HG02763 (cell line): ENCODE measurements at regions not wholly inside any gene's neighbourhood (a gene's known extent, or its start where the extent isn't known, plus 50 kb on each side); places are given as distances from the start of the nearest gene placed in this dataset.

Experiments used
- ATAC-seq: cut with Tn5 transposase; IDR thresholded peaks from one replicate; pipeline ENCODE4 v1.9.1; 2021; ENCODE audit warnings: mild to moderate bottlenecking, moderate library complexity; ENCODE audit not compliant: unreplicated experiment

DNA sequence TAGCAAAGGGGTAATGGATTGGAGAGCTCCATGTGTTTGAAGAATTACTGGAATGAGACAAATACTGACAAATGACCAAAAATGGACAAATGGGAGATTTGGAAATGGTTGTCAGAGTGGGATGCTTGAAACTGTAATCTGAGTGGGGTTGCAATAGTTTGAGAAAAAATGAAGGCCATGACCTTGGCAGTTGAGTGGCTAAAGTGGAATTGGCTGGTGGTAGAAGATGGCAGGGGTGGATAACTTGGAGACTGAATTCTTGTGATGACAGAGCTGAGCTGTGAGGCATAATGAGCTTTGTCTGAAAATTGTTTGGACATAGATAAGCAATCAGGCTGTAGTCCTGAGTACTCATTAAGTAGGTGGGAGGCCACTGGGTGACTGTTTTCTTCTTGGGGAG, 222.5 kb upstream of the PRICKLE1 start:
- ATAC-seq = no peak

DNA sequence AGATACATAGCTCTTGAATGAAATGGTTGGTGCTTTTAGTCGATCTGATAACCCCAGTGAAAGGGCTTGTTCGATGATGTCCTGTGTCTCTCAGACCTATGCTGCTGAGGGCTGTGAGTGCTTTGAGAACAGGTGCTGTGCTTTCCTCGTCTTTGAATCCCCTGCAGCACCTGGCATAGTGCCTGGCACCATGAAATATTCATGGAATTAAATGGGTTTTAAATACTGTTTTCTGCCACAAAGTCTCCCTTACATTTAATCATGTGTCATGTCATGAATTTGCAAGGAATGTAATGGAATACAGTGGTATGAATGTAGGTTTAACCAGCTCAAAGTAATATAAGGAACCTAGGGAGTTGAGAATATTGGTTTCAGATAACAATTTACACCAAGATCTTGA, 220.5 kb upstream of the PRICKLE1 start:
- ATAC-seq = no peak

DNA sequence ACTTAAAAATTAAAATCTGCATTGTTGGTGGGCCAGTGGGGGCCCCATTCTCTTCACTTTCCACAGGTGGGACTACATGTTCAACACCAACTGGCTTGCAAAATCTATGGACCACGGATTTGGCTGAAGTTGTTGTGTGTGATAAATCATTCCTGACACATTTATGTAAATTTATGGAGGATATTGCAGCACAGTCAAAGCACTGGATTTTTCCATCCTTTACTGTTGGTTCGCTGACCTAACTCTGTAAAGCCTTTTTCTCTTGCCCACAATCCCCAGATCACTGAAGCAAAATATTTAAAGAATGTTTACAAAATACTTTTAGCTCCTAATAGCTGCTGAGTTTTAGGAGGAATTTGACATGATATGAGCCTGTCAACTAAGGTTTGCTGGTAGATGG, 219.7 kb upstream of the PRICKLE1 start:
- no peak for ATAC-seq

DNA sequence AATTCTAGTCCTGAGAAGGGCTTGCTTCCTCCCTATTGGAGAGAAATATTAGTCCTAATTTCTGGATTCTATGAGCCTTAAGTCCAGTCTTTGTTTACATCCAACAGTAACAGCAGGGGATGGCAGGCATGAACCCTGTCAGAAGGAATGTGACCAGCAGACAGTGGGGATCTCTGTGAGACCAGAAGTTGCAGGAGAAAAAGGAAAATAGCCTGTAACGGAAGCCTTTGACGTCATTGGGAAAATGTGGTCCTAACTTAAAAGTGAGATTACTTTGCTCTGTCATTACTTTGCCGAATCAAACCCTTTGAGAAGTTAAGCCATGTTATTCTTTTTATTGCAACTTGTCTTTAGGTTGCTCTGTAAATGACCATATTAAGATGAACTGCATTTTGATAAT, 218.2 kb upstream of the PRICKLE1 start:
- no peak for ATAC-seq

DNA sequence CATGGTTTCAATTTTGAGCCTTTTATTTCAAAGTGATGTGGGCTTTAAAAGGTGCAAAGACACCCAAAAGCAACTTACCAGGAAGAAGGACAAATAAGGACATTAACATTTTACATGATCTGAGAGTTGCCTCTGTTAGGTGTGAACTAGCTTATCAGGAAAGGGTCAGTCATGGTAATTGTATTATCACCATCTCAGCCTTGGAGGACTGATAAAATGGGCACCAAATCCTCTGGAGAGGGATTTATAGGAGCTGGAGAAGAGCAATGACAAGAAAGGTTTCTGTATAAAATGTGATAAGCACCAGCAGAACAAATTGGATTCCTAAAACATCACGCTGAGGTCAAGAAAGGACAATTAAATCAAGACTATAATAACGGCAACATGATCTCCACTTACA, 217.7 kb upstream of the PRICKLE1 start:
- no peak for ATAC-seq

DNA sequence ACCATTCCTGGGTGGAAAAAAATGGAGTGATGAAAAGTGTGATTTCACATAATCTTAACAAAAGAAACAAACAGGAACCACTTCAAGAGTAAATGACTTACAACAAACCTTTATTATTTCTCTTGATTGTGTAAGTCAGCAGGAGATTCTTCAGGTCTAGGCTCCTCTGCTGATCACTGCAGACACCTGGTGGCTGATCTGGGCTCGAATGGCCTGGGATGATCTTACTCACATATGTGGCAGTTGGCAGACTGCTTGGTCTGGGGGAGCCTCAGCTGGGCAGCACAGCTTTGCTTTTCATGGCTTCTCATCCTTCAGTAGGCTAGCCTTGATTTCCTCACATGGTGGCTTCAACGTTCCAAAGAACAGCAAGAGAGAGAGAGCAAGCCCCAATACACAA, 215.4 kb upstream of the PRICKLE1 start:
- no peak for ATAC-seq

DNA sequence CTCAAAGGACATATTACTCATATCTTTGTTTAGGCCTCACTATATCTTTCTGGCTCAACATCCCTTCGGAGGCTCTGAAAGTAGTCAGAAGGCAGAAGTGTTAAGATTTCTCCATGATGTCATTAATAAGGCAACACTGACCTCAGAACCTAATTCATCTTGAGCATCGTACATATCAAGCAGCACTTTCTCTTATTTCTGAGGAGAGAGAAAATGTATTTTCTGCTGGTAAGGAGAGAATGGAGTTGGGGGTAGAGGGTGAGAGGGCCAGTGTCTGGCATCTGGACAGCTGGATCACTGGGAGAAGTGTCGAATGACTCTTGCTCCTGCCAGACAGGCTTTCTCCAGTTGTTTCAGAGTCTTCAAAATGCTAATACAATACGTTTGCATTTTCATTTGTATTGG, 213.2 kb upstream of the PRICKLE1 start:
- ATAC-seq = no peak

DNA sequence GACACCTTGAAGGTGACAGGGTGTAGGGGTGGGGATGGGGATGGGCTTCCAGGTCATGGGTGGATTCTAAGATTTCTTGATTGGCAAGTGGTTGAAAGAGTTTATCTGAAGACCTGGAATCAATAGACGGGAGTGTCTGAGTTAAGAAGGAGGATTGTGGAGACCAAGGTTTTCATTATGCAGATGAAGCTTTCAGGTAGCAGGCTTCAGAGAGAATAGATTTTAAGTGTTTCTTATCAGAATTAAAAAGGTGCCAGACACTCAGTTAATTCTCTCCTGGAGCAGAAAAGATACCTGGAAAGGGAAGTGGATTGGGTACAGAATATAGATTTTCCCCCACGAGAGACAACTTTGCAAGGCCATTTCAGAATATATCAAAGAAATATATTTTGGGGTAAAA, 211.7 kb upstream of the PRICKLE1 start:
- no peak for ATAC-seq

DNA sequence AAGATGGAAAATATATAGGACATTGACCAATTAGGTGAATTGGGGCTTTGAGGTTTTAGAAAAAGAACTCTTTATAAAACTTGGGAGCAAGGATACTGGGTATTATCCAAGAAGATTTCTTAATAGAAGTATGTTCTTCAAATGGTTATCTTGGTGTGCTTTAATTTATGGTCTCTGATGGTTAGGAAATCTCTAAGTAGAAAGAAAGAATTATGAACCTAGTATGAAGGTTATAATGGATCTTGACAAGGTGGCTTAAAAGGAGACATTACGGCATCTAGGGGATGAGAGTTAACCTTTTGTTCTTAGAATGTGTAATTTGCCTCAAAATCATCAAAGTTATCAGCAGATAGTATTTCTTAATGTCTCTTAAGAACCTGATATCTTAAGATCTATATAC, 210.4 kb upstream of the PRICKLE1 start:
- ATAC-seq = no peak

DNA sequence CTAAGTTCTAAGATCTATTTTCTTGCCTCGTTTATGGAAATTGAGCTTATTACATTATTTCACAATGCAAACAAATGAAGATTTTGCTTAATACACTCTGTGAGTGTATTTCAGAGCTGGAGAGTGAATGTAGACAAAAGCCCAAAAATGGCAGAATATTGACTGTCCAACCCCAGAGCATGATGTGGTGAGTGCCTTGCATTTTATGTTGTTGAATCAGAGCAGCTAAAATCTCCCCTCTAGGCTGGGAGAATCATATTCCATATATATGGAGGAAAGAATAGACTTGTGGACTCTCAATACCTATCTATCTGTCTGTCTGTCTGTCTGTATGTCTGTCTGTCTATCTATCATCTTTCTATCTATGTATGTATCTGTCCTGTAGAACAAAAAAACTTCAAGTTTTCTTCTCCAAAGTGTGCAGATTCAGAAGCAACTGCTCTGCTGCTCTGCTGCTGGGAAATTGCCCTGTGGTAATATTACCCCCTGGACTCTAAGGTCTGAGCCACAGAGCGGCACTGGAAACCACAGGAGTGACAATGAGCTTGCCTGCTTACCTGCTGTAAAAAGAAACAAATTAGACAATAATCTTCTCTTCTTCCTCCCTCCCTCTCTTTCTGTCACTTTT, 209.4 kb upstream of the PRICKLE1 start:
- no peak for ATAC-seq

DNA sequence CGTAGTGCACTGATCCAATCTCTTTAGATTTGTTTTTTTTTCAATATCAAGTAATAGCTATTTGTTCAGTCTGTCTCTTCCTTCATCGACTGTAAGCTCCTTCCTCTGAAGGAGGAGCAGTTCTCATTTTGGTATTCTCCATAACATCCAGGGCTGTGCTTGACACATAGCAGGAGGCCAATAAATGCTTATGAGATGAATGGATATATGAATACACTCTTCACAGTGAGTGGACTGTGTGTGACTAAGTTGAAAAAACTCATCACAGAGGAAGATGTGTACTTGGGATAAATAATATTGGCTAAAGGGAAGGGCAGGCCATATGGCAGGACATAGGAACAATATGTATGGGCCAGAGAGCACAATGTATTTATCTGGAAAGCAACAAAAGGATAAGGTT, 205.3 kb upstream of the PRICKLE1 start:
- no peak for ATAC-seq

DNA sequence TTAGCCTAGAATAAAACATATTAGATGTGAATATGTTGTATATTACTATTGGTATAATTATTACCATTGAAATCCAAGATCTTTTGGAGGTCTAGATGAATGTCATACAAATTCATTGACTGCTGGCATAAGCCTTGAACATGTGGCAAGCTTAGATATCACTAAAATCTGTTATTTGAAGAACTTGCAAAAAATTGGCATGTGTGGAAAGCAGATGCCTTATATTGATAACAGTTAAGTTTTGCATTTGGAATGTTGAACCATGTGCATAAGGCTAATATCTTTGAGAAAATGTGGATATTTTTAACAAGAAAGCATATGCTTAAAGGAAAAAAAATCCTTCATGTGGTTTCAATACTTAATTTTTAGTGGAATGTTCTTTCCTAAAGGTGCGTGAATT, 203.6 kb upstream of the PRICKLE1 start:
- ATAC-seq = no peak

DNA sequence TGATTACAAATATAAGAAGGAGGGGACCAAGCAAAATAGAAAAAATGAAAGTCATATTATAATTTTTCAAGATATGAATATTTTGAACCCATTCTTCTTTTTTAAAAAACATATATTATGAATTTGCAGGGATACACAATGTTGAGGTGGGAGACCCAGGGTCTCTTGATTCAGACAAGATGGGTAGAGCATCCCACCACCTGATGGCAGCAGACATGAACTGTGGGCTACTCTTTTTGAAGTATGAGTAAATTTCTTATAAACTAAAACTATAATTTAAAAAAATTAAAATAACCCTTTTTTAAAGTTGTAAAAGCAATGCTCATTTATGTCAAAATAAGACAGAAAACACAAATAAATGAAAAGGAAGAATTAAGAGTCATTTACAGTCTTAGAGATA, 202.7 kb upstream of the PRICKLE1 start:
- no peak for ATAC-seq

DNA sequence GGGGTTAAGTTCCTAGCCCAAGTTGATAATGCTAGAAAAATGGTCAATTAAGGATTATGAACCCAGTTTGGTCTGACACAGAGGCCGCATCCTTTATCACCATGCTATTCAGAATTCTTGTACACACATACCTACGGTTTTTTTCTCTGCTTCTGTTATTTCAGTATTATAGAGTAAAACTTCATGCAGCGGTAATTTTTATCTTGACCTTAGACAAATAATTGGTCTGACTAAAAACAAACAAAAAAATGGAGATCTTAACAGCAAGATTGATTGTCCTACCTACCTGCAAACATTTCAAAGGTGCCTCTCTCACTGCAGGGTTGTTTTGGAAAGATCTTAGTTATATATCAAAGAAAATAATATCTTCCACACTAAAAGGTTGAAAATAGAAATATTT, 201.9 kb upstream of the PRICKLE1 start:
- ATAC-seq = no peak

DNA sequence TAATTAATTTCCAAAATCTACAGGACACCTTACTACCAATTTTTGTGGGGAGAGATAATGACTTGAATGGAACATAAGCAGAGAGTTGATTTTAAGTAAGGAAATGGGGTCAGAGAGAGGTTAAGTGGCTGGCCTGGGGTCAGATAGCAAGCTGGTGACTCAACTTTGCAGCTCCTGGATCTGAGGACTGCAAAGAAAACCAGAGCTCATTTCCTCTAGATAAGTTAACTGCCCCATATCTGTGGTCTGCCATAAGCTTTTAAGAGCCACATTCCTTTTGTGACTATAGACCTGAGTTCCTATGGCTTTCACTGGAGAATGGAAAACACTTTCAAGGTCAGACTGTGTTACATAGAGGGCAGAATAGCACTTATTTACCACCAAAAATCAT, 201.2 kb upstream of the PRICKLE1 start:
- ATAC-seq = no peak

DNA sequence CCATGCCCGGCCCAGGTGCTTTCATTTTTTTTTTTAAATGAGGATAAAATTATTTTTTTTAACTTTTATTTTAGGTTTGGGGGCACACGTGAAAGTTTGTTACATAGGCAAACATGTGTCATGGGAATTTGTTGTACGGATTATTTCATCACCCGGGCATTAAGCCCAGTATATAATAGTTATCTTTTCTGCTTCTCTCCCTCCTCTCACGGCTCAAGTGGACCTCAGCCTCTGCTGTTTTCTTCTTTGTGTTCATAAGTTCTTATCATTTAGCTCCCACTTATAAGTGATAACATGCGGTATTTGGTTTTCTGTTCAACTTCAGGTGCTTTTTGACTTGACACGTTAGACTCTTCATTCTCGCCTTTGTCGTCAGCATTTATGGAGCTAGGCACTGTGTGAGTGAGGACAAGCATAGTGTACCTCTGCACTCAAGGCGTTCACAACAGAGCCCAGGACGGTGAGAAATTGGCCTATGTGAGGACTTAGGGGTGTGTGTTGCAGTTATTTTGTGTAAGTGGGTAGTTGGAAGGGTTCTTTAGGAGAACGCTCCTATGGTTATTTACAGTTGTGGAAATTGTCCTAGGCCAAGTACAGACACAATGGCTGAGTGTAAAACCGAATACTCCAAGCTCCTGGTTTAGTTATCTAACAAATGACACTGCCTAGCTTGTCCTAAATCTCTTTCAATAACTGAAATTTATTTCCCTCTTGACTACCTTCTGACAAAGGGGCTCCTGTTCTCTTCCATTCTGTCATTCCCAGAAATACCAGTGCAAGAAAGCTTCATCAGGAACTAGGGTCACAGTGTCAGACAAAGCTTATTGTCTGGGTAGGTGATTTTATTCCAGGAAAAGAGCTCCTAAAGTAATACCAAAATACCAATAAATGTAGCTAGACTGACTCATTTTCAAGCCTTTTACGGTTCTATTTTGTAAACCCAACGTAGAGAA, 200.5 kb upstream of the PRICKLE1 start:
- ATAC-seq = no peak

DNA sequence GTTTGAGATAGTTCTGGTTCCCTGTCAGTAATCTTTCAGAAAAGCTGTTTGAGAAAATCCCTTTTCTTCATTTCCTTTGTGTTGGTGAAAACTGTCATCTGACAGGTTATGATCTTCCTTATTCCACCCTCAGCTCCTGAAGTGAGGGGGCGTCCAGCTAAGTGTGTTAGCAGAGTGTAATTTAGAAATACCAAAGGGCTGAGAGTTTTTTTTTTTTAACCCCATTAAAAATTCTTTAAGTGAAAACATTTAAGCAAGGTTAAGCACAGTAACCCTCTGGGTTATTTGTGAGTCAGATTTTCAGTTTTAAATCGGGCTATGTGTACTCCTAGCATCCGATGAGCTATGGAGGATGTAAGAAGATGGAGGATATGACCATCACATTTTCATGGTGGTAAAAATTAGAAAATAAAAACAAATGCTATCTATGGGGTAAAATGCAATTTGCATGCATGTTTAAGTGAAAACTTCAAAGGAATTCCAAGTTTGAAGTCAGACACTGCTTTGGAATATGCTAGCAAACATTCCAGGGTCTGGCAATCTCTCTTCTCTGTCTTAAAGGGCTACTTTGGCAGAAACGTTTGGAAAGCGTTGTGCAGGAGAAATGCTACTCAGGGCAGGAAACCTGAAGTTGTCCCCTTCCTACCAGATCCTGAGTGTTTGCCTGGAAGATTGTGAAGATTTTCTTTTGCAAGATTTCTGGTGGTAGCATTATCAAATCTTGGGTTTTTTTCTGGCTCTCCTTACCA, 197.0 kb upstream of the PRICKLE1 start:
- ATAC-seq = no peak

DNA sequence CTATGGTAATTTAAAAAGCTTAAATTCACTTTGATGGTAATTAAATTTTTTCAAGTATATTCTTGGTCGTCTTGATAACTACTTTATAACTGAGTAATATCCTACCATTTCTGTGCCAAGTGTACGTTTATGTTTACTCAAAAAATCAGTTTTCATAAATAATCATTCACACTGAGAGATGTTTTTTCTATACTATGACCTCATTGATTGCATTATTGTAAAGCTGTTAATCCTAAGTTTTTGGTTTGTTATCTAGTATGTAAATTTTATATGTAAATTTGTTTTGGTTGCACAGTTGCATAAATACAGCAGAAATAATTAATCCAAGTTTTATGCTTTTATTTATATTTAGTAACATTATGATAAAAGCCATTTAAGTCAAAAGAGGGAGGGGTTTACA, 196.4 kb upstream of the PRICKLE1 start:
- no peak for ATAC-seq

DNA sequence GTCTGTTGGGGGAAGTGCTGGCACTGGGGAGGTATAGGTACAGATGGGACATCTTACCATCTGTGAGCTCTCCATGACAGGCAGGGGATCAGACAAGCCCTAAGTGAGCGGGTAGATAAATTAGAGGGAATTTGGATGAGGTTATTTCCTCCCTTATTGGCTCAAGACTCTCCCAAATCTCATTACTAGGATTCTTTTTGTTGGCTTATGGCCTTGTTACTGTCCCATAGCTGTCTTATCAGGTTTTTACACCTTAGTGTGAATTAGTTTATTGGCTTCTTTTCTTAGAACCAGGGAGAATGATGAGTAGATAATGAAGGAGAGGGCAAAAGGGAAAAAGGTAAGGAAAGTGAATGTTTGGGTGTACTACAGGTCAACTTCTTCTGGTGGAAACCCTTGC, 191.1 kb upstream of the PRICKLE1 start:
- no peak for ATAC-seq

DNA sequence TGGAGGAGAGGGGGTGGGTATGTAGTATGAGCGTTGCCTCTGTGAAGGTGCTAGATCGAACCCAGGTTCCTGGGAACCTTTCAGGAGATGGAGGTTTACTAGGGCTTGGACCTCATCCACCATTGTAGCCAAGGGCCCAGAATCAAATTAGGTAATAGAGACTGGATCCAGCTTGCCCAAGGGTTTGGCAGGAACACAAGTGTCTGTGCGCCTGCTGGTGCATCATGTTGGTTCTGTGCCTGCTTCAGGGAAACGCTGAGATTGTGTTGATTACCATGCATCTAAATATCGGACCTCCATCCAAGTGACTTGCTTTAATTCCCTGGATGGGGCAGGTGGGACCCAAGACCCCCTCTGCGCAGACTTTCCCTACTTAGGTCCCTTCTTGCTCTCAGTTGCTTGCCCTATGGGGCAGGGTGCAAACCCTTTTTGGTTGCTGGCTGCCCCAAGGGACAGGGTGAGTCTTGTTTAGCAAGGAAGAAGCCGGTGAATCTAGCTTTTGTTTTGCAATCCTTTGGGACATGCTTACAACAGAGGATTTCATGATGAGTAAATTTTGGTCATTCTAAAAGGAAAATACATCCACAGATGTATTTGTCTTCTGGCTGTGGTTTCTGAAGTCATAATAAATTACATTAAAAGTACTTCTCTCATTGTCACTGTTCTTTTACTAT, 189.8 kb upstream of the PRICKLE1 start:
- ATAC-seq = no peak

DNA sequence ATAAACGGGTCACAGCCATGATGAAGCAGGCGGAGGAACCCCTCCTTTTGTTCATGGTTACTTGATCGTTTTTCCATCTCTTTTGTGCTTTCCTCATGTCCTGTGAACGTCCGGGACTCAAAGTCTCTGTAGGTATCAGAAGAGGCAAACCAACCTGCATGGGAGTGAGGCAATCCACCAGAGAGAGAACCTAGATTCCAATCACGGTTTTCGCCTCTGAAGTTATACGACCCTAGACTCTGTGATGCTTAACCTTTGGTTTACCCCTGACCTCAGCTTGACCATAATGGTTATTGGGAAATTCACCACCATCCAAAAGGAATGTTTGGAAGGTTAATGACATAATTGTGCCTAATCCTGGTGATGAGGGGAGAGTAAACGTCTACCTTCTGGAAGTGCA, 186.8 kb upstream of the PRICKLE1 start:
- ATAC-seq = no peak
